HG03571 (cell line): ENCODE measurements at regions not wholly inside any gene's neighbourhood (a gene's known extent, or its start where the extent isn't known, plus 50 kb on each side); places are given as distances from the start of the nearest gene placed in this dataset.

Source experiments
- ATAC-seq: cut with Tn5 transposase; IDR thresholded peaks from one replicate; pipeline ENCODE4 v1.9.1; 2021; ENCODE audit not compliant: unreplicated experiment

GRCh38 chr3:31481697-31482096 is 51.0 kb upstream of the STT3B start:
- no peak for ATAC-seq

DNA sequence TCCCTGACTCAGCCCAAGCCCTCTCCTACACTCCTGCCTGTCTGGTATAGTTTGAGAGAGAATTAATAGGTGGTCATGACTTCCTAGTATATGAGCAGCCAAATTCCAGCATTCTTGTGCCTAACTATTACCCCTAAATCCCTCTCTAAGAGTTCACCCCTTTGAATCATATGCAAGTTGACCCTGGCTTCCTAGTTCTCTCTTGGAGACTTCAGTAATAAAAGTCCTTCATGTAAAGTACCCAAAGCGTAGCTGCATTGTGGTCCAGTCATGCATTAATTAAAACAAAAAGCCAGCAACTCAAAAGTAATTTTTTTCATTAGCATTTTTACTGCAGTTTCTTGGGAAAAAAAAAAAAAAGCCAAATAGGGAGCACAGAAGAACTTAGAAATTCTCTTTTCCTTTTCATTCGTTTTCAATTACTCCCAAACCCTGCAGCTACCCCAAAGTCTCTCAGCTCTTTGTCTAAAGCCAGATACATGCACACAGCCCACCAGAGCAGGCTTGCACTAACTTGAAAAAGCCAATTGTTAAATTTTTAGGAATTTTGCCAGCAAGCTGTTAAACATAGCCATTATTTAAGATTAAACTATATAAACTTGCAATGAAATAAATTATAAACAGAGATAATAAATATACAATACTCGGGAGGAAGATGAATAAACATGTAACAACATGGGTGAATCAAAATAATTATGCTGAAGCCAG is 50.1 kb upstream of the STT3B start:
- no peak for ATAC-seq
